ENCODE measurements at regions not wholly inside any gene's neighbourhood (a gene's known extent, or its start where the extent isn't known, plus 50 kb on each side); places are given as distances from the start of the nearest gene placed in this dataset.

GRCh38 chr2:173673640-173674039 is 291.5 kb downstream of the SP3 start:
- no peak for TF ChIP-seq POLR2AphosphoS5 (IDR thresholded peaks at IDR 0.05; ENCODE audit: borderline replicate concordance, low read depth, low read length)
- TF ChIP-seq FOXP2 (optimal IDR thresholded peaks at IDR 0.05; ENCODE audit: control extremely low read depth, extremely low read length, insufficient read depth) = no peak
- no peak for TF ChIP-seq EZH2 (IDR thresholded peaks at IDR 0.05)
